HG02943 (cell line): ENCODE measurements at regions not wholly inside any gene's neighbourhood (a gene's known extent, or its start where the extent isn't known, plus 50 kb on each side); places are given as distances from the start of the nearest gene placed in this dataset.

Experiments used
- ATAC-seq: cut with Tn5 transposase; IDR thresholded peaks from one replicate; pipeline ENCODE4 v1.9.1; 2021; ENCODE audit warnings: mild to moderate bottlenecking, low read depth, moderate library complexity; ENCODE audit not compliant: unreplicated experiment

DNA sequence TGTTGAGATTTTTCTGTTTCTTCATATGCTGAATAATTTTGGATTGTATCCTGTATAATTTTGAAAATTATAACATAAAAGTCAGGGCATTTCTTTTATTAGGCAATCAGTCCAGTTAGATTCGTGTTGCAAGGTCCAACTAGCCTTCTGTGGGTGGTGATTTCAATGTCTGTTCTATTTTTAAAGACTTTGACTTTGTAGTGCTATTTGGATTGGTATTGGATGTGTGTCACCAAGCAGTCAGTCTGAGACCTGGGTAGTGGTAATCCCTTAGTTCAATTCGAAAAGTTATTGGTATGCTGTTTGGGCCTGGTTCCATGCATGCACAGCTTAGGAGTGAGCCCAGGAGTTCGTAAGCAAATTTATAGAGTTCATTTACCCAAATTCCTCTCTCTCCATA, 82.2 kb downstream of the EPDR1 start:
- ATAC-seq = no peak

DNA sequence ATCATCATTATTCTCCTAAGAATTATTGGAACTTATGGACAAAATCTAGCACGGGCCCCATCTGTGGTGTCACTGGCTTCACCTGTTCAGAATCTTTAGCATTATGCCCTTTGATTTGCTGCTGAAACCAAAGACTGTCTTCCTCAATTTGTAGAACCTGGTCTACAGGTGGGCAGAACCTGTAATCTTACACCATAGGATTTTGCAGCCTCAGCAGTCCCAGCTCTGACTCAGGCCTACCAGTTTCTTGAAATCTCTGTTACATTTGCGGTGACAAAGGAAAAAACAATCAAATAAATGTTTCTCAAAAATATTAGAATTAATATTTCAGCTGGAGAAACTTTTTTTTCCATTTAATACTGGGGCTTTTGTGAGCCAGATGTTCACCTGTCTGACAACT, 86.1 kb downstream of the EPDR1 start:
- no peak for ATAC-seq

DNA sequence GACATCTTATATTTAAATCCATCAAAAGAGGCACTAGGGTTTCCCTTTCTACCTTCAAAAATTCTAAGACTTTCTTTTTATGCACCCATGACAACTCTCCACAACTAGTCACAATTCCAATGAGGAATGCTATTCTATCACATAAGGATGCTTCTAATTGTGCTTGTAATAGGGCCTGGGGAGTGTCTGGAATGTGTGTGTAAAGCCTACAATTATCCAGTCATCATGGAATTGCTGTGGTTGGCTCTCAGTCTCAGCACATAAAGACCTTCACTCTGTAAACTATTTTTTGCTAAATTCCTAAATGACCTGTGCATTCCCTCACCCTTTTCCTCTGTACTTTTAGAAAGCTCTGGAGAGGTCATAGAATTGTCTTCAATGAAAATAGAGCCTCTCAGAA, 86.7 kb downstream of the EPDR1 start:
- ATAC-seq = no peak

DNA sequence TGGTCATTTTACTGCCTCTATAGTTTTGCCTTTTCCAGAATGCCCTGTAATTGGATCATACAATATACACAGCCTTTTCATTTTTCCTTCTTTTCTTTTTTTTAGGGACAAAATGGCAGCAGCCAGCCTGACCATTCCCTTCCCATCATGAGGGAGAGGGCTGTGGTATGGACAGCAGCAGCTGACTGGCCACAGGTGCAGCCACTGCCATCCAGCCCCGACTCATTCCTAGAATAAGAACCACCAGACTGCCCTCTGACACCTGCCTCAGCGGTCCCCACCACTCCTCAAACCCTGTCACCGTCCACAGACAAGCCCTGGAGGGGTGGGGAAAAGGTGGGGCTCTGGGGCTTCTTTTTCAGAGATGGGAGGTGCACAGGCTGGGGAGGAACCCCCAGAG, 92.8 kb downstream of the EPDR1 start:
- no peak for ATAC-seq

DNA sequence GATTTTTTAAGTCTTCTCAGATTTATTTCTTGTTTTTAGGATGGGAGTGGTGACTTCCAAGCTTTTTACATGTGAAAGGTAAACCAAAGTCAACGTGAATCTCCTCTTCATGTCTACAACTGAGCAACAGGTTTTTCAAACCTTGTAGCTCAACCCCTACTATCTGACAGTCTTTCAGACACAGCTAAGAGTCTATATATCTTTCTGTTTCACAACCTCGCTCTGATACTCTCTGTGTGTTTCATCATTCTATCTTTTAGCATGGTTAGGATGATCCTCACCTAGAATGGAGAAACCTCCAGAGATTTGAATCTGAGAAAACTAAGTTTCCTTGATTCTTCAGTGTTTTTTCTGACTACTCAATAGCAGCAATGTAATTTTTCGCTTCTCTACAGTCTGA, 96.1 kb downstream of the EPDR1 start:
- ATAC-seq = no peak

DNA sequence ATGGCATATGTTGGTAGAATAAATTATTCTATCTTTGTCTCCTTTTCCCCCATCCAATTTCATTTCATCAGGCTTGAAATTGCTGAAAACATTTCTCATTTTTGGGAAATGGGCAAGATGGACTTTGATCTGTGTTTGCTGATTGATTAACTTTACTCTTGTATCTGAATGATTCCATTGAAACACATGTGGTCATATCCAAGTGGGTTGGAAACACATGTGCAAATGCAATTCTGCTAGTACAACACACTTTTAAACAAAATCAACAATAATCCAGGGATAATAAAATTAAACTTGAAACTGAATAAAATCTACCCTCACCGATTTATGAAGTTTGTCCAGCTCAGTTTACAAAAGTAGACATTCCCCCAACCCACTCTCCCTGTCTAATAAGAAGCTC, 96.9 kb downstream of the EPDR1 start:
- no peak for ATAC-seq

DNA sequence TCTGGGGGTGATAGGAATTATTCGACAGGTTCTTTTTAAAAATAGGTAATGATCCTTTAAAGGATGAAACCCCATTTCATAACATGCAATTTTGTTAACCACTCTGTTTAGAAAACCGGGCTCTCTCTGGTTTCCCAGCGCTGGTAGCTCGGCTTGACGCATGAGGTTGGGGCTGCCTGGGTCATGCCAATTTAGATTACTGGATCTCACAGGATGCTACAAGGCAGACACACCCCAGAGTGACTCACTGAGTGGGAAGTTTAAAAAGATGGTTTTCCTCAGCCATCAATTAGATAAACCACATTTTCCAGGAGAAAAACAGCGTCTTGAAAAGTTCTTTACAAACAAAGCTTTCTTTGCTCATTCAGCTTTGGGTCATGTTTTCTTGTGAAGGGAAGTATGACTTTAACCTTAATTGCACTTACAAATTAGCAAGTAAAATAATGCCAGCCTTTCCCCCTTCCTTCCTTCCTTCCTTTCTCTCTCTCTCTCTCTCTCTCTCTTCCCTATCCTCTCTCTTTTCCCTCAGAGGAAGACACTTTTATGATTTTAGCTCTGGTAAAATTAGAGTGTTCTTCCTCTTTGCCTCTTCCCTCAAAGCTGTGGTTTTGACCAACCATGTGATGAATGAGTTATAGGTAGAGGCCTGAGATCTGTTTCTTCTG, 99.8 kb downstream of the EPDR1 start:
- no peak for ATAC-seq

DNA sequence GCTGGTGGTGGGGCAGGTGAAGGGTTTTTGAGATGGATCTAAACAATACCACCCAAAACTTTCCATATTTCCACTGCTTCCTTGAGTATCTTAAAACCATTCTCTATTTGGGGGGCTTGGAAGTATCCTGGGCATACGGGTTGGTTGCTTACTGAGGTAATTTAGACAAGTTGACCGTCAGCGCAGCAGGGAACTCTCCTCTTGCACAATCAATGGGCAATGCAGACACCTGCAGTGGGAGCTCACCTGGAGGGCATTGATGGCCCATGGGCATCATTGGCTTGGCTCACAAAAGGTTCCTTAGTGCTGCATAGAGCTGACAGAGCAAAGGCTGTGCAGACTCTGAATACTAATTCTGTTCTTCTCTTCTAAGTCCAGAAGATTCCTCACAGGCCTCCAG, 101.5 kb downstream of the EPDR1 start:
- ATAC-seq = no peak

DNA sequence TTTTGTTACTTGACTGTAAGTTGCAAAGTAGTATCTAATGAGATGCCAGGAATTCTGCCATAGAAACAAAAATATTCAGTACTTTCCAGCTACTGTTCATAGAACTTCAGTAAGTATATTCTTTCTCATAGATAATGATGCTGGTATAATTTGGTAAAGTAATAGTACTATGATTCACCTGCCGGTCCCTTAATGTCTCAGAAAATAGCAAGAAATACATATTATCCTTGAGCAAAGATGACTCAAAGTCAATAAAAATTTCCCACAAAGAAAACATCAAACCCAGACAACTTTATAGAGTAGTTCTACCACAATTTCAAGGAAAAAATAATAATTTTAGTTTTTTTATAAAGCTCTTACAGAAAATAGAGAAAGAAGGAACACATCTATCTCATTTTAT, 105.4 kb downstream of the EPDR1 start:
- no peak for ATAC-seq

DNA sequence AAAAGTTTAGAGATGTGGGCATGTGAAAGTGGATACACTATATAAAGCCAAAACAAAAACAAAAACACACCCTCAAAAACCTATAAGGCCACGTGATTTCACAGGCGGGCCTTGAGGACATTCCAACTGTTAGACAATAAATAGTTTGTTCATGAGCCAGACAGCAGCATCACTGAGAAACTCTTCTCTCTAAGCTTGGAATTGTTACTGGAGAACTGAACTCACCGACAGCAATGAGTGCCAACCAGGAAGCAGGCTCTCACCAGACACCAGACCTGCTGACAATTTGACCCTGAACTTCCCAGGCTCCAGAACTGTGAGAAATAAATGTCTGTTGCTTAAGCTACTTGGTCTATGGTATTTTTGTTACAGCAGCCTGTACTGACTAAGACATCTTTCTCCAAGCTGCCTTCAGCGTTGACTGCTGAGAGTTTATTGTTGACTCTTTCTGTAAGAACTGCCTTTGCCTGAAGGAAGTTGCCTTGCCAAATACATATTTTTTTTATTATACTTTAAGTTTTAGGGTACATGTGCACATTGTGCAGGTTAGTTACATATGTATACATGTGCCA, 107.5 kb downstream of the EPDR1 start:
- no peak for ATAC-seq

DNA sequence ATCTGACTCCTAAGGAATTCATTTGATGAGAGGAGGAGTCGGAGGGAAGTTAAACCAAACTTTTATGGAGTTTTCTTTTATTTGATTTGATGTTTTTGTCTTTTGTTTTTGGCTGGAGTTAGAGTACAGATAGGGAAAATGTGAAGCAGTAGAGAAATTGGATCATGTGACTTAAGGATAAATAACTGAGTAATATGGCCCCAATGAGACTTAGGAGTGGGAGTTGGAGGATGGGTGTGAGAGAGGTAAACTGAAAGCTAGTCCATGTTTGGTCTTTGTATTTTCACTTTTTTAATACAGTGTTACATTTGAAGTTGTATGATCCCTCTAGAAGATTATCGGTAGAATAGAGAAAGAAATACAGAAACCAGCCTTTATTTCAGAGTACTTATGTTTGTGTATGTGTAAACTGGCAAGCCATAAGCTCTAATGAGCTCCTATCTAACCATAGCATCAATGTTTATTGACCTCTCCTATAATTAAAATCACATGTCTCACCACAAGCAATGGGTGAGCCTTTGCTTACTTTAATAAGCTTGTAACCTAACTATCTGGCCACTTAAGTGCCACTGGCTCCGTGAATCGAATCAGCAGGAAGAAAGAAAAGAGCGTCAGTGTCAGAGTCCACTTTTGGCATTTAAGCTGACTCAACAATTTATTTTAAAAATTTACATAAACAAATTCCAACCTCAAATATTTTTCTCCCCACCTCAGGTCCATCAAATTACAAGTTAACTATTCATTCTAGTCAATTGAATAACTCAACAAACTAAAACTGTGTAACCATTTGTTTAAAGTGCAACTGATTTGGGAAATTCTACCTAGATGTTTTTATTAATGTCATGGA, 113.8 kb downstream of the EPDR1 start:
- no peak for ATAC-seq

DNA sequence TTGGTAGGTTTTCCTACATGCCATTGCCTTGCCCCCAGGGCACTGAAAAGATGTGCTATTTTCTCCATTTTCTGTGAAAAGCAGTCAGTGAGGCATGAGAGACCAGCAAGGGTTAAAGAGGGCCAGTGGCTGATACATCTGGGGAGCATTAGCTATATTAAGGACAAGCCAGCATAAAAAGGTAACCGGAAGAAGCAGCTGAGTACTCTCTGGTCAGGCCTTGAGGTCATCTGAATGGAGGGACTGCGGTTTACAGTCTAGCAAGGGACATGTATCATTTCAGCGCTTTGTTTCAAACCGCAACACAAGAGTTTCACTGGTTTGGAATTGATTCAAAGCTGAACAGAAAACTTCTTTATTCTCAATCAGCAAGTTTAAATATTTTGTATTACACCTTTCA, 120.4 kb downstream of the EPDR1 start:
- ATAC-seq = no peak

DNA sequence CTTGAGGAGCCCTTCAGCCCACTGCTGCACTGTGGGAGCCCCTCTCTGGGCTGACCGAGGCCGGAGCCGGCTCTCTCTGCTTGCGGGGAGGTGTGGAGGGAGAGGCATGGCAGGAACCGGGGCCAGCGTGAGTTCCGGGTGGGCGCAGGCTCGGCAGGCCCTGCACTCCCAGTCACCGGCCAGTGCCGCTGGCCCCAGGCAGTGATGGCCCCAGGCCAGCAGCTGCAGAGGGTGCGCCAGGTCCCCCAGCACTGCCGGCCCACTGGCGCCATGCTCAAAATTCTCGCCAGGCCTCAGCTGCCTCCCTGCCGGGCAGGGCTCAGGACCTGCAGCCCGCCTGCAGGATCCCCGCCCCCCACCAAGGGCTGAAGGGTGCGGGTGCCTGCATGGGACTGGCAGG, 128.4 kb upstream of the STARD3NL start:
- ATAC-seq = no peak

DNA sequence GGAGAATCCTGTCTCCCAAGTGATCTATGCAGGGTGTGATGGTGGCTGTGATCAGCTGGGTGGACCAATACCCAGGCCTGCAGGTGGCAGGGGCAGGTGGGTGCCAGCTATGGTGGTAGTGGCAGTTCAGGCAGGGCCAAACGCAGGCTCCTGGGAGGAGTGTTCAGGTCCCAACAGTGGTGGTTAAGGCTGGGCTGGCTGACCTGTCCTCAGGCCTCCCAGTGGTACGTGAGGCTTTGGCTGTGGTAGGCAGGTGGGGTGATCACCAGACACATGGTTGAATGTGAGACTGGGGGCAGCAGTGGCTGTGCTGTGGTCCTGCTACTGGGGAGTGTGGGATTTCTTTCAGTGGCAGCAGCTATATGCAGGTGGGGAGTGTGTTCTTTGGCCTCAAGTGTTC, 126.7 kb upstream of the STARD3NL start:
- ATAC-seq = no peak

DNA sequence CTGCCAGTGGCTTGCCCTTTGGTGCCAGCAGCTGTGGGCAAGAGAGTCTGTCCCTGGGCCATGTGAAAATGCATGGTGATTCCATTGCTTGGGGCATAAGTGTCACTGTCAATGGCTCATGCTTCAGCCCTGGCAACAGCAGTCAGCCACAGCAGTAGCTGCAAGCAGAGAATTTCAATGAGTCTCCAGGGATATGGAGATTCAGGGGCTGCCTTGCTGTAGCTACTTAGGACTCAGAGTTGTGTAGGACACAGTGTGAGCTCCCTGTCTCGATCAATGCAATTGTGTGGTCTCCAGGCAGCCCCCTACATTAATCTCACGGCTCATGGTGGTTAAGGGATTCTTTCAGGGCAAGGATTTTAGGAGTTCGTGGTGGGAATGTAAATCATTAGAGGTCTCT, 126.3 kb upstream of the STARD3NL start:
- ATAC-seq = no peak

DNA sequence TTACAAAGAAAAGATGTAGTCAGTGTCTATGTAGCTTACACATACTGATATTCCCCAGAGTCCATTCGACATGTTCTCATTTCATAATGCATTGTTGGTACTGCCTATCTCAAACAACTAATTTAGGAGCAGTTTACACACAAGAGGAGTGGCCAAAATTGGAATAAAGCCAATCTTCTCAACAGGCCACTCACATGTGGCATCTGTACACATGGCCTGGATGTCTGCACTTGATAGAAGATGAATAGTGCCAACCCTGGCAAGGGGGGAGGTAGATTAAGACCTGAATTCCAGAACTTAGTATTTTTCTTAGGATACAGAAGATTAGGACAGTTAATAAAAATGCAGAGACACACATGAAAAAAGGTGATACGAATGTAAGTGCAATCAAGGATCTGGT, 125.3 kb upstream of the STARD3NL start:
- no peak for ATAC-seq

DNA sequence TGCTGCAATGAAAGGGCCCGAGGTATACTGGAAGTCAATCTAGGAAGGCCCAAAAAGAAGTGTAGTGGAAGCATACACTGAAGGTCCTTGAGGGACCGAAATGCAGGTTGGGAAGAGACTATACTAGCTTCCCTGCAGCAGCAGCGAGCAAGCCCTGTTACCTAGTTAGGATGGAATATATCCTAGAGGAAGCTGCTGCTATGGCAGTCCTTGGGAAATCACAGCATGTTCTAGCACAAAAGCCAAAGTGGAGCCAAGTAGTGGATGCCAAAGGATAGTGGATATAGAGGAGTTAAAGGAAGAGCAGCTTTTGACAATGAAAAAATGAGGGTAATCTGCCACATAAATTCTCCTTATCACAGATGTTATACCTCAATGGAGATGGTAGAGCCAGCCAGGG, 123.8 kb upstream of the STARD3NL start:
- ATAC-seq = no peak

DNA sequence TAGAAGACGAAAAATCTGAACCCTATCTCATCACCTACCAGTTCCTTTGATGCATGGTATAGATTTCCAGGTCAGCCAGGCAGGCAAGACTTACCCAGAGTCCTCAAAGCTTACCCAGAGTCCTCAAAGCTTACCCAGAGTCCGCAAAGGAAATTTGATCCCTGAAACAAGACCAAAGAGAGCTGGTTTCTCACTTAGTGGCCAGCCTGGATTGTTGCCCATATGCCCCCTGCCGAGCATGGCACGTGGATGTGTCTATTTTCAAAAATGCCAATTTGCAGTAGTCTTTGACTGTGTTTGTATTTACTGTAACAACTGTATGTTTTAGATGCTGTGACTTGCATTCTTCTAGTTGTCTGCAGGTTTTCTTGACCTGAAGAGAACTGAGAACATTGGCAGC, 120.2 kb upstream of the STARD3NL start:
- no peak for ATAC-seq

DNA sequence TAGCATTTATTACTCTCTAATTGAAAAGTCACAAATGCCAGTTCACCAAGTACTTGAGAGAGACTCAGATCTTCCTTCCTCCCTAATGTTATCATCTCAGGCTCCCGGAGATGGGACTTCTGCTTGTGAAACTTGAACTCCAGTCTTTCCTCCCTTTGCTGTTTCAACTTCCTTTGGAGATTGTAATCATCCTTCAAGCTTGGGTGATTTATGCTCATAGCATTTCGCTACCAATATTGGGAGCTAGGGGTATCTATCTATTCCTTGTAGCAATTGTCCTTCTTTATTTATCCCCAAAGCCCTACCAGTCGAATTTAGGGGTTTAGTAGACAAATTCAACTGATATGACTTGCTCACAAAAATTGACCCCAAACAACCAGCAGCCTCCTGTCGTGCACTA, 117.9 kb upstream of the STARD3NL start:
- ATAC-seq = no peak

DNA sequence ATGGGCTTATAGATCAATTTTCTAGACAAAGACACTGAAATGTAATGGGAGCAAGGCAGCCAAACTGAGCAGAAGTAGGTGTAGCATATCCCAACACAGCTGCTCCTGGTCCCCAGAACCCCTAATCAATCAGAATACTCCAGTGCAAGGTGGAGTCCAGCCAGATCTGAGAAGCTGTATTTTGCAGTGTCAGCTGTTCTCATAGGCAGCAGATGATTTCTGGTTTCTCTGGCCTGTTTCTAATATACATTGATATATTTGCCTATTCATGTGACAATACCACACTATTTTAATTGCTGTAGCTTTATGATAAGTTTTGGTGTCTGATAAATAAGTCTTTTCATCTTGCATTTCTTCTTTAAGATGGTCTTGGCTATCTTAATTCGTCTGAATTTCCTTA, 117.4 kb upstream of the STARD3NL start:
- no peak for ATAC-seq

DNA sequence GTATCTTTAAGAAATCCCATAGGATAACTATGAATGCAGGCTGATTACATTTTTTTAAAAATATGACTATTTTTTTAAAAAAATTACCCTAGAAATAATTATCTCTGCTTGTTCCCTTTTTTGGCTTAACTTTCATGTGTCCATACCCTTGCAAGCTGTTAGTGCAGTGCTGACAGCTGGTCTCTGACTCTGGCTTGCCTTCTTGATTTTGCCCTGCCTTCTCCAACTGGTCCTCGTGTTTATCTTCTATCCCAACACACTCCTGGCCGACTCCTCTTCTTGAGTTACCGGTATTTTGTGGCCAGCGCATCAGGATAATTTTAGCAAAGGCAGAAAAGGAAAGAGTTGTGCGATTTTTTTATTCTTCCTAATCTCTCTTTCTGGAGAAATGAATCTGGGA, 111.7 kb upstream of the STARD3NL start:
- no peak for ATAC-seq

DNA sequence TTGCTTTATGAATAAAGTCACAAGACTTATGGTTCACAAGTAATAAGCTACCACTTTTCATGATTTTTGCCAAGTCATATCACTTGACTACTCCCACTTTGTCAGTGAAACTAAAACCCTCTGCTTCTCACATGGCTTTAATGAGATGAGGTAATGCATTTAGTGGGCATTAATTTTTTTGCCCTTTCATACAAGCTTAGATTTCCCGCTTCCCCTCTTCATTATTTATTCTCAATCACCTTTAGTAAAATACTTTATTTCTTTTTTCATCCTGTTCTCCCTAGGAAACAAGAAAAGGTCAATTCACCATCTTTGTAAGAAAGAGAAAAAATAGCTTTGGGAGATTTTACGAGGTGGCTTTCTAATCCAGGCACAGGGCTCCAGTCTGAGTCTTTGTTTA, 109.6 kb upstream of the STARD3NL start:
- no peak for ATAC-seq
